ENCODE measurements at regions not wholly inside any gene's neighbourhood (a gene's known extent, or its start where the extent isn't known, plus 50 kb on each side); places are given as distances from the start of the nearest gene placed in this dataset.

DNA sequence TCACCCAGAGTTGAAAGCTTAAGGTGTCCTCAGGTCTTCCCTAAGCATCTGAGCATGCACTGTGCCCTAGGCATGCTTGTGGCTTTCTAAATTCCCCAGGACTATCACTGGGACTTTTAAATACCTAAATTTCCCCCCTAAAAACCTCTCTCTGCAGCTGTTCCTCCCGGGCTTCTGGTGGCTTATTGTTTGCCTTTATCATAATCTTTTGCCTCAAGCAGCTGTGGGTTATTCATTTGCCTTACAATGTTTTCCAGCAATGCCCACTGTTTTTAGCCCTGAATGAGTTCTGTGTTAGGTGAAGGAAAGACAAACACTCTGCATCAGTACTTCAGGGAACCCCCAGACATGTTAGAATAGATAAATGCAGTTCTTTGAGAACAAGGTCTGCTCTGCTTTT, 455.0 kb downstream of the ZIC3 start:
- no peaks in the 10 kb centered on the region for H3K27me3 ChIP-seq (replicated peaks; ENCODE audit: insufficient read depth)
- 7% methylated on average over 1 of the region's 1 CpG for WGBS
- H3K4me1 ChIP-seq (replicated peaks), result no peaks in the 10 kb centered on the region
- no peak for TF ChIP-seq POLR2A (IDR thresholded peaks at IDR 0.05)
- TF ChIP-seq, protein P1, sequence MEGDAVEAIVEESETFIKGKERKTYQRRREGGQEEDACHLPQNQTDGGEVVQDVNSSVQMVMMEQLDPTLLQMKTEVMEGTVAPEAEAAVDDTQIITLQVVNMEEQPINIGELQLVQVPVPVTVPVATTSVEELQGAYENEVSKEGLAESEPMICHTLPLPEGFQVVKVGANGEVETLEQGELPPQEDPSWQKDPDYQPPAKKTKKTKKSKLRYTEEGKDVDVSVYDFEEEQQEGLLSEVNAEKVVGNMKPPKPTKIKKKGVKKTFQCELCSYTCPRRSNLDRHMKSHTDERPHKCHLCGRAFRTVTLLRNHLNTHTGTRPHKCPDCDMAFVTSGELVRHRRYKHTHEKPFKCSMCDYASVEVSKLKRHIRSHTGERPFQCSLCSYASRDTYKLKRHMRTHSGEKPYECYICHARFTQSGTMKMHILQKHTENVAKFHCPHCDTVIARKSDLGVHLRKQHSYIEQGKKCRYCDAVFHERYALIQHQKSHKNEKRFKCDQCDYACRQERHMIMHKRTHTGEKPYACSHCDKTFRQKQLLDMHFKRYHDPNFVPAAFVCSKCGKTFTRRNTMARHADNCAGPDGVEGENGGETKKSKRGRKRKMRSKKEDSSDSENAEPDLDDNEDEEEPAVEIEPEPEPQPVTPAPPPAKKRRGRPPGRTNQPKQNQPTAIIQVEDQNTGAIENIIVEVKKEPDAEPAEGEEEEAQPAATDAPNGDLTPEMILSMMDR (IDR thresholded peaks at IDR 0.05), result no peak
- TF ChIP-seq POLR2AphosphoS5 (IDR thresholded peaks at IDR 0.05), result no peak
- intact Hi-C loops (cut with DNase I), result no loop called here
- no peak overlapping the region for H3K27ac ChIP-seq
- H3K4me3 ChIP-seq, result no peak overlapping the region
- no peak for DNase-seq (ENCODE audit: low spot score)
- no peaks in the 10 kb centered on the region for H3K9me3 ChIP-seq
- H3K36me3 ChIP-seq, result no peaks in the 10 kb centered on the region

DNA sequence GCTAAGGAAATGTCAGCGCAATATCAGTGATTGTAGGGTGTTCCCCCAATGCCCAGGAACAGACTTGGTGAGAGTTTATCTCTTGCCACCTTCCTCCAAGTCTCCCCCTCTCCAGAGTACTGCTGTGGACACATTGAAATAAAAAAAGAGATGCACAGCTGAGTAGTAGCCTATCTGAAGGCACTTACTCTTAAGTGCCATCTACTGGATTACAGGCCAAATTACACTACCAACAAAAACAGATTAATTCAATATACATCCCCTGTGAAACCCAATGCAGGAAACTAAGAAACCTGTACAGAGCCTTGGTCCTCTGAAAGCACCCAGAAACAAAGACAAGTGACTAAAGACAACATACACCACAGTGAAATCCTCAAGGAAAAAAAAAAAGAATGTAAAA, 460.3 kb downstream of the ZIC3 start:
- H3K36me3 ChIP-seq, result no peaks in the 10 kb centered on the region
- H3K27me3 ChIP-seq (replicated peaks; ENCODE audit: insufficient read depth), result no peaks in the 10 kb centered on the region
- no peak overlapping the region for H3K27ac ChIP-seq
- no peaks in the 10 kb centered on the region for H3K9me3 ChIP-seq
- TF ChIP-seq POLR2AphosphoS5 (IDR thresholded peaks at IDR 0.05), result no peak
- TF ChIP-seq, protein P1 (IDR thresholded peaks at IDR 0.05), result peak in 1 of 4 experiments; percentile 6
- DNase-seq (ENCODE audit: low spot score), result no peak
- H3K4me1 ChIP-seq (replicated peaks), result no peaks in the 10 kb centered on the region
- intact Hi-C loops (cut with DNase I), result no loop called here
- 44% methylated on average over 1 of the region's 1 CpG for WGBS
- no peak overlapping the region for H3K4me3 ChIP-seq

DNA sequence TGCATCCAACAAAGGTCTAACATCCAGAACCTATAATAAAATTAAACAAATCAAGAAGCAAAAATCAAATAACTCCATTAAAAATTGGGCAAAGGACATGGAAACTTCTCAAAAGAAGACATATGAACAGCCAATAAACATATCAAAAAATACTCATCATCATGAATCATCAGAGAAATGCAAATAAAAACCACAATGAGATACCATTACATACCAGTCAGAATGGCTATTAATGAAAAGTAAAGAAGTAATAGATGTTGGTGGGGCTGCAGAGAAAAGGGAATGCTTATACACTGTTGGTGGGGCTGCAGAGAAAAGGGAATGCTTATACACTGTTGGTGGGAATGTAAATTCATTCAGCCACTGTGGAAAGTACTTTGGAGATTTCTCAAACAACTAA, 465.8 kb downstream of the ZIC3 start:
- Histone ChIP-seq H3K4me1 (replicated peaks) (no peaks in the 10 kb centered on the region), H3K27ac (no peak overlapping the region), H3K9me3 (no peaks in the 10 kb centered on the region), H3K4me3 (no peak overlapping the region), H3K27me3 (replicated peaks; ENCODE audit: insufficient read depth) (no peaks in the 10 kb centered on the region), H3K36me3 (no peaks in the 10 kb centered on the region)
- intact Hi-C loops (cut with DNase I), result no loop called here
- DNase-seq (ENCODE audit: low spot score), result no peak
- no peak for TF ChIP-seq POLR2A (IDR thresholded peaks at IDR 0.05)
- TF ChIP-seq POLR2AphosphoS5 (IDR thresholded peaks at IDR 0.05), result no peak
- TF ChIP-seq, protein P1 (IDR thresholded peaks at IDR 0.05), result no peak

DNA sequence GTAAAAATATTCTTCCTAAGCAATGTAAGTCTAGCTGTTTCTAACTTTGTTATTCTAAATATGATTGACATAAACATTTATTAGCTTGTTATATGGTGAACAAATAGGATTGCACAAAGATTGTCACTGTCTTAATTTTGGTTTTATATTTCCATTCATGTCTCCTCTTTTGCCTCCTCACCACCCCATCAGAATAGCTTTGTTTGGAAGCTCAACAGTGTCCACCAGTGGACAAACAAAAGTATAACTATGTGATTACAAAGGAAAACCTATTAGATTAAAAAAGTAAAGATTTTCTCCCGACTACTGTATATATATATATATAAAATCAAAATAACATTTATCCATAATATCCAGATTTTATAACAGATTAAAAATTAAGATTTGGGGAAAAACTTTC, 468.2 kb downstream of the ZIC3 start:
- intact Hi-C loops (cut with DNase I), result no loop called here
- 25% methylated on average over 1 of the region's 1 CpG for WGBS
- Histone ChIP-seq H3K4me1 (replicated peaks) (no peaks in the 10 kb centered on the region), H3K36me3 (no peaks in the 10 kb centered on the region), H3K27ac (no peak overlapping the region), H3K4me3 (no peak overlapping the region), H3K27me3 (replicated peaks; ENCODE audit: insufficient read depth) (no peaks in the 10 kb centered on the region), H3K9me3 (no peaks in the 10 kb centered on the region)
- no peak for TF ChIP-seq POLR2AphosphoS5 (IDR thresholded peaks at IDR 0.05)
- no peak for TF ChIP-seq POLR2A (IDR thresholded peaks at IDR 0.05)
- TF ChIP-seq, protein P1 (IDR thresholded peaks at IDR 0.05), result no peak
- DNase-seq (ENCODE audit: low spot score), result no peak

DNA sequence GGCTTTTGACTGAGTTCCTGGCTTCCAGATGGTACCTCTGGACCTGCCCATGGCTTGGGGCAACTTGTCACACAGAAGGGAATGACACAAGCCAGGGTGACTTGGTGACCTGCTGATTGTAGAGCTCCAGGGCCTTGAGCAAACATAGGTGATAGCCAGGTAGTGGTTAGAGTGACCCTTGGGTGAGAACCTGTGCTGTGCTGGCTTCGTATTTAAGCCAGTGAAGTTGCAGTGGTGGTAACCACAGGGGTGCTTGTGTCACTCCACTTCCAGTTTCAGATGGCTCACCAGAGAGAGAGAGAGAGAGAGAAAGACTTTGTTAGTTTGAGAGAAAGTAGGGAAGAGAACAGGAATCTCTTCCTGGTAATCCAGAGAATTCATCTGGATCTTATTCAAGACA, 471.6 kb downstream of the ZIC3 start:
- no peaks in the 10 kb centered on the region for H3K9me3 ChIP-seq
- H3K4me1 ChIP-seq (replicated peaks), result no peaks in the 10 kb centered on the region
- TF ChIP-seq POLR2AphosphoS5 (IDR thresholded peaks at IDR 0.05) (no peak), POLR2A (IDR thresholded peaks at IDR 0.05) (no peak)
- TF ChIP-seq, protein P1 (IDR thresholded peaks at IDR 0.05), result no peak
- H3K36me3 ChIP-seq, result no peaks in the 10 kb centered on the region
- DNase-seq (ENCODE audit: low spot score), result no peak
- H3K27me3 ChIP-seq (replicated peaks; ENCODE audit: insufficient read depth), result no peaks in the 10 kb centered on the region
- WGBS, result 67% methylated on average over 1 of the region's 1 CpG
- intact Hi-C loops (cut with DNase I), result no loop called here
- no peak overlapping the region for H3K27ac ChIP-seq
- H3K4me3 ChIP-seq, result no peak overlapping the region

Data from prostate gland (tissue), 2 donors.